NCI-H128 (cell line): ENCODE measurements at regions not wholly inside any gene's neighbourhood (a gene's known extent, or its start where the extent isn't known, plus 50 kb on each side); places are given as distances from the start of the nearest gene placed in this dataset.
"Not testable (repeated sequence)": the region's sequence is repeated elsewhere in the genome, so short reads cannot be mapped to it uniquely, and the experiment has no call there.

Experiments
- DNase-seq: peaks from one replicate; lab custom pipeline; 2025; ENCODE audit not compliant: unreplicated experiment; lab: John Stamatoyannopoulos, UW

- DNase-seq: no peak
Measured at GRCh38 chr9:104980039-104980654, 52.2 kb upstream of the ABCA1 start.

DNA sequence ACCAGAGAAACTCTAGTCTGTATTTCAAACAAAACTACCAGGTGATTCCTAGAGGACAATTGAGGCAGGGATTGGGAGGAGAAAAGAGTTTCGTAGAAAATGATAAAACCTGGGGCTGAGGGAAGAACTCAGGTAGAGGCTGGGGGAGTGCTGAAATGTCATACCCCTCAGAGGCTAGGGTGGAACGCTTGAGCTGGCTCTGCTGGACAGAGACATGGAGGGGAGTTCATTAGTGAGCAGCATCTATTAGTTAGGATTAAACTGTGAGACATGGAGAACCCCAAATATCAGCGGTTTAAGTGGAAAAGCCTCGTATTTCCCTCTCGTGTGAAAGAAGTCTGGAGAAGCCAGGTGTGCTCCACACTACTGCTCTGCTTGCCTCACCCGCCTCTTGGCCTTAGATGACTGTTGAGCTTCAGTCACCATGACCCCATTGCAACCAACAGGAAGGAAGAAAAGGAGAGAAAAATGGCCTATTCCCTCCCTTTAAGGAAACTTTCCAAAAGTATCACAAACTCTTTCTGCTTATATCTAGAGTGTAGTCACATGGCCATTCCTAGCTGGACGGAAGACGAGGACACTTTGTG lies 53.7 kb upstream of the ABCA1 start:
- DNase-seq: no peak

DNA sequence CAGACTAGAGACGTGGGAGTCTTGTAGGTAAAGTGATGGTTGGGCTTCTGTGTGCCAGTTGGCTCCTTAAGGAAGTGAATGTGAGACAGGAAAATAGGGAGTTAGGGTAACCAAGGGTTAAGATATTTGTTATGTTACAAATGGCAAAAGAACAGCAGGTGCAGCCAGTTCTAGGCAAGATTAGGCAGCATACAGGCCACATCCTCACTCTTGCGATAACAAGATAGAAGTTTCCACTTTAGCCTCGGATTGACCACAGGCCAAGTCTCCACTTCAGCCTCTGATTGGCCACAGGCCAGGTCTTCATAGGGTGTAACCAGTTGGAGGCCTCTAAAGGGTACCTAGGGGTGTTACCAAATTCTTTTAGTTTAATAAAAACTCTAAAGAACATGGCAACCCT lies 54.6 kb upstream of the ABCA1 start:
- DNase-seq: no peak

DNA sequence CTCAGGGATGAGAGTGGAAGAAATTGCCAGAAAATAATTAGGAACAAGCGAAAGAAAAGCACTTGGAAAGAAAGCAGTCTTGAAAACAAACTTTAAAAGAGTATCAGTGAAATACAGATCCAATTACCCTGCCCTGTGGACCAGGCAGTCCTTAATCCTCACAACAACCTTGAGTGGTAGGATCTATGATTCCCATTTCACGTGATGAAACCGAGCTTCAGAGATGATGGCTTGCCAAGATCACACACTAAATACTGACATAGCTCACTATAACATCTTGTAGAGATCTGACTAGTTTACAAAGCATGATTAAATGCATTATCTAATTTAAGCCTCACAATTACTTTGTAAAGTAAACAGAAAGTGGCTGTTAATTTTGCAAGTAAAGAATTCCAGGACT lies 55.5 kb upstream of the ABCA1 start:
- no peak for DNase-seq

DNA sequence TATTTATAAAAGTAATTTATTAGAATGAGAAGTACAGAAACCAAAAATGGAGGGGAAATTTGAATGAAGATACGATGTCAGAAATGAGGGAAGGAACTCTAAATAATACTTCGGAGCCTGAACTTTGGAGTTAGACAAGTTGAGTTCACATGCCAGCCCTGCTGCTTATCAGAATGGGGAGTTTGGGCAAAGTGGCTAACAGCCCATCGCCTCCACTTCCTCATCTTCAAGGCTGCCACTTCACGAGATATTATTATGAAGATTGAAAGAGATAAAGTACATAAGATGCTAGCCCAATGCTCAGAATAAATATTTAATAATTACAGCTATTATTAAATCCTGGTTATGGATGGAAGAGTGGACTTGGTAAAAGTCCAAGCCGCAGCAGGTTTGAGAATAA lies 56.2 kb upstream of the ABCA1 start:
- no peak for DNase-seq

GRCh38 chr9:104984542-104984941 lies 56.6 kb upstream of the ABCA1 start:
- DNase-seq: no peak

GRCh38 chr9:104984948-104985347 lies 57.0 kb upstream of the ABCA1 start:
- no peak for DNase-seq

GRCh38 chr9:104986096-104986495 lies 58.1 kb upstream of the ABCA1 start:
- no peak for DNase-seq

GRCh38 chr9:104987743-104988142 lies 59.8 kb upstream of the ABCA1 start:
- DNase-seq: no peak

DNA sequence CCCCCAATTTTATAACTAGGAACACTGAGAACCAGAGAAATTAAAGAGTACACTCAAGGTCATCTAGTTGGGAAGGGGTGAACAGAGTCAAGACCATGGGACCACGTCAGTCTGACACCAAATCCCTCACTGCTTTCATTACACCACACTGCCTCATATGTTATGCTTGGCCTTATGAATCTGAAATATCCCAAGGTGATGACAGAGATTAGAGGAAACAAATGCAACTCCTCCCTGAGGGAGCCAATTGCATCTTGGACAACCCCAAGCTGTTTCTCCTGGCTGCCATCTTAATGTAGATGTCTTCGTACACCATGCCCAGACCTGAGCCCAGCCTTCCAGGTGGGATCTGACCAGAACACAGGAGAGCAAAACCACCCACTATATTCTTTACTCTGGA lies 60.6 kb upstream of the ABCA1 start:
- DNase-seq: no peak

DNA sequence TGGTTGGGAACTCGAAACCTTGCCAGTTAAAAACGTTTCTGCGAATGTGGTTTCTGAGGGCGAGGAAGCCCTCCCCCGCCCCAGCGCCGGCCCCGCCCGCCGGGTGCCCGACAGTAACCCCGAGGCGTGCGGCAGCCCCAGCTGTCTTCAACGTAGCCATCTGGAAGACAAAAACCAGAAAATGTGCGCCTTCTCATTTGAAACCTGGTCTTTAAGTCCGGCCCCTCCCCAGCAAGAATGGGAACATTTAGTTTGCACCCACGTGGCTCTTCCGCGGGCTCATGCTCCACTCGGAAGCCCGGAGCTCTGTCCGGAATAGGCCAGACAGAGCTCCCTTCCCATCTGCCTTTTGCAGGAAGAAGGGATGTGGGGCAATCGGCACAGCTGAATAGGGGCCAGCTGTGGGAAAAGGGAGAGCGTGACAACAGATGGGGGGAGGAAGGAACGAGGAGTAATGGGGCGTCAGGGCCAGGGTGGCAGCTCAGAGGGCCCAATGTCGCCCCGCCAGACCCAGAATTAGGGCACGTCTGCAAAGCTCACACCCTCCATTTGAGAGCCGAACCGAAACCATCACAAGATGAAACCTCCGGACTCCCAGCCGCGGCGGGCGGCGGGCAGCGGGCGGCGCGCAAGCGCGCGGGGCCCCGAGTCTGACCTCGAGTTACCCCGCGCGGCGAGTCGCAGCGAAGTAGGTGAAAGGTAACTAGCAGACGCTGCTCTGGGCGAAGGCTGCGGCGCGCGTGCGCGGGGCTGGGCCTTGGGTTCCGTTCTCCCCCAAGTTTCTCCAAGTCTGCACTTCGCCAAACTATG lies 63.4 kb upstream of the ABCA1 start:
- DNase-seq: peak; percentile 23

DNA sequence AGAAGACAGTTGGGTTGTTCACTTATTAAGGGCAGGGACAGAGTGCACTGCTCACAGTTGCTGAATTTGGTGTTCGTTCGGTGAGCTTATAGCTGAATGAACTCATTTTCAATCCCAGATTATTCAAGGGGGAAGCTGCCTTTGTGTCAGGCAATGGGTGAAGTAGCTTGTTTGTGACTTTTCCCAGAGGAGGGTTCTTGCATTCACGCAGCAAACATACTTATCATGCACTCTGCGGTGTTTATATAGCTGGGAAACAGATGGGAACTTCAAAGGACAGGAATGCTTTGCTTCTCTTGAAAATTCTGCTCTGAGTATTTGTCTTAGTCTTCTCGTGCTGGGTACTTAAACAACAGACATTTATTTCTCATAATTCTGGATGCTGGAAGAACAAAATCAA lies 64.7 kb upstream of the ABCA1 start:
- no peak for DNase-seq

- no peak for DNase-seq
Measured at GRCh38 chr9:104993291-104993963, 65.5 kb upstream of the ABCA1 start.

GRCh38 chr9:104997536-104997935 lies 69.6 kb upstream of the ABCA1 start:
- DNase-seq: no peak

DNA sequence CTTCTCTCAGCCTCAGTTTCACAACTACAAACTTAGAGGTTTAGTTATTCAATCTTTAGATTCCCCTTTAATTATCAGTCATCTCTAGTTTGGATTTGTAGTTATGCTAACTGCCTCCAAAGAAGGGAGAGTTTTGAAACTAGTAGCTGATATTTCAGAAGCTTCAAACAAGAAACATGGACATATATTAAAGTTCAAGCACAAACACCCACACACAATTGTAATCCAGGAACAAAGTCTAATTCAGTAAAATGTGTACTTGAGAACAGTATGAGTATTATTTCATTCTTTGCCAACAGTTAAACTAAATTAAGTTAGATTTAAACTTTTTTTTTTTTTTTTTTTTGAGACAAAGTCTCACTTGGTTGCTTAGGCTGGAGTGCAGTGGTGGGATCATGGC lies 71.2 kb upstream of the ABCA1 start:
- DNase-seq: no peak

DNA sequence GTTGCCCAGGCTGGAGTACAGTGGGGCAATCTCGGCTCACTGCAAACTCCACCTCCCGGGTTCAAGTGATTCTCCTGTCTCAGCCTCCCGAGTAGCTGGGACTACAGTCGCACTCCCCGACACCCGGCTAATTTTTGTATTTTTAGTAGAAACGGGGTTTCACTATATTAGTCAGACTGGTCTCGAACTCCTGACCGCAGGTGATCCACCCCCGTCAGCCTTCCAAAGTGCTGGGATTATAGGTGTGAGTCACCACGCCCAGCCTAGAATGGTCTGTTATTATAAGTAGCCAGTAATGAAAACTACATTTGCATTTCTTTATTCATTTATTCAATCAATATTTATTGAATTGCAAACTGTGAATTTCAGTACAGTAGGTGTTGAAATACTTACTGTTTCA lies 72.6 kb upstream of the ABCA1 start:
- DNase-seq: not testable (repeated sequence)

DNA sequence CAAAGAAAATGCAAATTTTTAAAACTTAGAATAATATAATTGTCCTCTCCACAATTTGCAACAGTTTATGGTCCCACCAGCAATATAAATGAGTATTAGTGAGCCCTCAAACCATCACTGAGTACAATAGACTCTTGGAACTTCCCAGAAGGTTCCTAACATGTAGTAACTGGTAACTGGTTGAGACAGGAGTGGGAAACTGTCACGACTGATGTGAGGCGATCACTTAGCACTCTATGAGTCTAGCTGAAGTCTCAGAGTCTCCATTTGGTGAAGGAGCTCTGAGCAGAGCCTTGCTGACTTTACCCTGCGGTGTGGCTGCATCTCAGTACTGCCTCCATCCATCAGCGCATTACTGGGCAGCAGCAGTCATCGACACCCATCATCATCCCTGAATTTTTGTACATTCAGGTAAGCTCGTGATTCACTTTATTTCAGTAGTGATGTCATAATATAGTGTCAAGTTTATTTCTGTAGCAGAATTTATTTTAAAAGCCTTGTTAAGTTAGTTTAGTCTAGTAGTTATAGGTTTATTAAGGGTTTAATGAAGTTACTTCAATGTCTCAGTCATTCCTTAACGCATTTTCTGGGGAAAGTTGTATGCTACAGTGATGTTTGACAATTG lies 76.6 kb upstream of the ABCA1 start:
- no peak for DNase-seq

DNA sequence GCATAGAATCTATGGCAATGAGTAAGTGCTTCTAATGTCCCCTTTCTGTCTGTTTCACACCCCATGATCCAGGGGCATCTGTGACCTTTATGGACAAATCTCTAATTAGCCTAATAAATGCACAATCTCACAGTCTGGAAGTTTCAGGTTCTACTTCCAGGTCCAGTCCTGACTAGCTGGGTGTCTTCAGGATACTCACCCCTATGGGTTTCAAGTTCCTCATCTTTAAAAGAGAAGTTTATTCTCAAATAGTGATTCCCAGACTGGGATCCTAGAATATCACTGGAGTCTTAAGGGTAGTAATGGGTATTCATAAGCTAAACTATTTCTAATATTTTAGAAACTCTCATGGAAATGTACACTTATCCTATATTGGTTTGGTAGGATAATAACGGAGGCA lies 77.2 kb upstream of the ABCA1 start:
- DNase-seq: no peak

- no peak for DNase-seq
Measured at GRCh38 chr9:105006514-105006913, 78.6 kb upstream of the ABCA1 start.

DNA sequence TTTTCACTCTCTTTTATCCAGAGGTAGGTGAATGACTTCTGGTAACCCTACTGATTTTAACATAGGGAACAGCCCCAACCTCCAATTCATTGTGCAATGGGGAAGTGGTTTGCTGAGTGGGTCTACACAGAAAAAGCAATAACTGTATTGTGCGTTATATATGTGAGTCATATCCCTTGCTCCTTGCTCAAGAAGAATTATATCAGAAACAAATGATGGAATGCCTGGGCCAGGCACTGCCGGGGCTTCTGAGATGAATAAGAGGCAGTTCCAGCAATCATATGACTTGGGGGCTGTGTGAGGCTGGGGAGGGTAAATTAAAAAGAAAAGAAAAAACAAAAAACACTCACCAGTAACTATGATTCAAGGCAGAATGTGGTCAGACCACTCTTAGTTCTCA lies 79.2 kb upstream of the ABCA1 start:
- no peak for DNase-seq

- DNase-seq: not testable (repeated sequence)
Measured at GRCh38 chr9:105010089-105010488, 82.1 kb upstream of the ABCA1 start.
